ENCODE measurements at regions not wholly inside any gene's neighbourhood (a gene's known extent, or its start where the extent isn't known, plus 50 kb on each side); places are given as distances from the start of the nearest gene placed in this dataset.

DNA sequence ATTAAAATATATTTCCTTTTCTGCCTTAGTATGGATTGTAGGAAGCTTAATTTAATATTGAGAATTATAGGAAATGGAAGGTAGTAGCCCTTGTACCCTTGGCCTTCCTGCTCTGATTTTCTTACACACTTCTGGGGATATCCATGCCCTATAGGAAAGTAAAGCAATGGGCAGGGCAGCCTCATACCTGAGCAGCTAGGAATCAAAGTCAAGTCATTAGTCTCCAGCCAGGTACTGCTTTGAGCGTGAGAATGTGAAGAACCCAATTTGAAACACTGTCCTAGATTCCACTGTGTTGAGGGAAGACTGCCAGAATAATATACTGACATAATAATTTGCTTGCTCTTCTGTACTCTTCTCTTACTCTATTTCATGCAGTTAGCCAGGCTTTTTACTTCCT lies 51.0 kb upstream of the L3MBTL3 start:
- Histone ChIP-seq H3K79me2 (no peaks in the 10 kb centered on the region), H2AFZ (no peak overlapping the region), H3K27ac (no peak overlapping the region), H3K4me3 (ENCODE audit: low read depth, low read length) (no peak overlapping the region), H3K9me3 (ENCODE audit: control insufficient read depth, low read length) (no peaks in the 10 kb centered on the region), H3K4me2 (ENCODE audit: low read length) (no peak overlapping the region), H3K9ac (no peak overlapping the region), H3K36me3 (ENCODE audit: control insufficient read depth, insufficient read depth, low read length) (no peaks in the 10 kb centered on the region), H3K4me1 (no peaks in the 10 kb centered on the region), H3K27me3 (ENCODE audit: control insufficient read depth, insufficient read depth, low read length) (no peaks in the 10 kb centered on the region)
- no peak for TF ChIP-seq CTCF (IDR thresholded peaks at IDR 0.05)

DNA sequence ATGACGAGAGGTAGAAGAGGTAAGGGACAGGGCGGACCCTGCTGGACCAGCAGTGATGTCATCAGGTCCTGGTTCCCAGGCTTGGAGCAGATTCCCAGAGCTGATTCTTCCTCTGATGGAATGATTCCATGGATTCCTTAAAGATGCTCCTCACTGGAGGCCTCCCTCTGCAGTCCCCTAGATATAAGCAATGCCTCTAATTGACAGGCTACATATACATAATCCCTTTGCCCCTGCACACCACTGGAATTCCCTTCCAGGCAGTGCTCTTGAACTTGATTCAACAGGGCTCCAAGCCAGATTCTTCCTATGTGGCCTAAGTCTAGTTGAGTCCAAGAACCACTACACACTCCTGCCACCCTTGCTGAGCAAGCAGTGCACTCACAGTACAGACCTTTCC lies 52.3 kb upstream of the L3MBTL3 start:
- Histone ChIP-seq H3K4me3 (ENCODE audit: low read depth, low read length) (no peak overlapping the region), H3K4me1 (no peaks in the 10 kb centered on the region), H3K36me3 (ENCODE audit: control insufficient read depth, insufficient read depth, low read length) (no peaks in the 10 kb centered on the region), H3K27ac (no peak overlapping the region), H3K27me3 (ENCODE audit: control insufficient read depth, insufficient read depth, low read length) (no peaks in the 10 kb centered on the region), H3K9ac (no peak overlapping the region), H3K9me3 (ENCODE audit: control insufficient read depth, low read length) (no peaks in the 10 kb centered on the region), H3K79me2 (no peaks in the 10 kb centered on the region), H2AFZ (no peak overlapping the region), H3K4me2 (ENCODE audit: low read length) (no peak overlapping the region)
- TF ChIP-seq CTCF (IDR thresholded peaks at IDR 0.05), result no peak

DNA sequence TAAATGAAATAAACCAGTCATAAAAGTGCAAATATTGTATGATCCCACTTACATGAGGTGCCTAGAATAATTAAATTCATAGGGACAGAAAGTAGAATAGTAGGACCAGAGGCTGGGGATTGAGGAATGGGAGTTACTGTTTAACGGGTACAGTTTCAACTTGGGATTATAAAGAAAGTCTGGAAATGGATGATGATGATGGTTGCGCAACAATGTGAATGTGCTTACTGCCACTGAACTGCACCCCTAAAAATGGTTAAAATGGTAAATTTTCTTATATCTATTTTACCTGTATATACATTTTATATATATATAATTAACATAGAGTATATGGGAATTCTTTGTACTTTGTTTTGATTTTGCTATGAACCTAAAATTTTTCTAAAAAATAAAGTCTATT lies 53.3 kb upstream of the L3MBTL3 start:
- H3K9me3 ChIP-seq (ENCODE audit: control insufficient read depth, low read length), result no peaks in the 10 kb centered on the region
- no peak for TF ChIP-seq CTCF (IDR thresholded peaks at IDR 0.05)
- no peak overlapping the region for H2AFZ ChIP-seq
- H3K9ac ChIP-seq, result no peak overlapping the region
- H3K4me1 ChIP-seq, result no peaks in the 10 kb centered on the region
- H3K79me2 ChIP-seq, result no peaks in the 10 kb centered on the region
- no peak overlapping the region for H3K27ac ChIP-seq
- no peaks in the 10 kb centered on the region for H3K36me3 ChIP-seq (ENCODE audit: control insufficient read depth, insufficient read depth, low read length)
- H3K4me2 ChIP-seq (ENCODE audit: low read length), result no peak overlapping the region
- H3K4me3 ChIP-seq (ENCODE audit: low read depth, low read length), result no peak overlapping the region
- H3K27me3 ChIP-seq (ENCODE audit: control insufficient read depth, insufficient read depth, low read length), result no peaks in the 10 kb centered on the region

GRCh38 chr6:129959358-129959930 lies 58.9 kb upstream of the L3MBTL3 start:
- H3K9me3 ChIP-seq (ENCODE audit: control insufficient read depth, low read length), result no peaks in the 10 kb centered on the region
- TF ChIP-seq CTCF (IDR thresholded peaks at IDR 0.05), result no peak
- no peak overlapping the region for H2AFZ ChIP-seq
- no peaks in the 10 kb centered on the region for H3K4me1 ChIP-seq
- no peaks in the 10 kb centered on the region for H3K79me2 ChIP-seq
- H3K9ac ChIP-seq, result no peak overlapping the region
- H3K4me3 ChIP-seq (ENCODE audit: low read depth, low read length), result no peak overlapping the region
- no peak overlapping the region for H3K27ac ChIP-seq
- no peak overlapping the region for H3K4me2 ChIP-seq (ENCODE audit: low read length)
- no peaks in the 10 kb centered on the region for H3K36me3 ChIP-seq (ENCODE audit: control insufficient read depth, insufficient read depth, low read length)
- H3K27me3 ChIP-seq (ENCODE audit: control insufficient read depth, insufficient read depth, low read length), result no peaks in the 10 kb centered on the region

Data from parathyroid adenoma (tissue), 2 donors.